Stomach (tissue), 4 donors: ENCODE measurements at regions not wholly inside any gene's neighbourhood (a gene's known extent, or its start where the extent isn't known, plus 50 kb on each side); places are given as distances from the start of the nearest gene placed in this dataset.

Experiments used
- POLR2A ChIP-seq, 4 donors: fragments of 450-650 bp; IDR thresholded peaks; one replicate each; pipeline ENCODE4 v1.6.1; 2016; ENCODE audit warnings: antibody characterized with exemption in 4 of 4, control low read depth in 2 of 4, mild to moderate bottlenecking in 1 of 4, moderate library complexity in 1 of 4
- POLR2AphosphoS5 ChIP-seq, 3 donors: sonication (generic); formaldehyde crosslinking; IDR thresholded peaks; one replicate each; pipeline ENCODE4 v1.6.1; 2016; ENCODE audit warnings: antibody characterized with exemption in 3 of 3
- TF ChIP-seq, protein P1 (sequence below), 7 experiments: fragments of 450-650 bp in 4 of 7; fragments of 200-600 bp in 3 of 7; sonication (generic) in 3 of 7; IDR thresholded peaks; one replicate each; pipeline ENCODE4 v1.5.1; 2016 to 2019; ENCODE audit warnings: antibody characterized with exemption in 7 of 7, control low read depth in 2 of 7, mild to moderate bottlenecking in 1 of 7

DNA sequence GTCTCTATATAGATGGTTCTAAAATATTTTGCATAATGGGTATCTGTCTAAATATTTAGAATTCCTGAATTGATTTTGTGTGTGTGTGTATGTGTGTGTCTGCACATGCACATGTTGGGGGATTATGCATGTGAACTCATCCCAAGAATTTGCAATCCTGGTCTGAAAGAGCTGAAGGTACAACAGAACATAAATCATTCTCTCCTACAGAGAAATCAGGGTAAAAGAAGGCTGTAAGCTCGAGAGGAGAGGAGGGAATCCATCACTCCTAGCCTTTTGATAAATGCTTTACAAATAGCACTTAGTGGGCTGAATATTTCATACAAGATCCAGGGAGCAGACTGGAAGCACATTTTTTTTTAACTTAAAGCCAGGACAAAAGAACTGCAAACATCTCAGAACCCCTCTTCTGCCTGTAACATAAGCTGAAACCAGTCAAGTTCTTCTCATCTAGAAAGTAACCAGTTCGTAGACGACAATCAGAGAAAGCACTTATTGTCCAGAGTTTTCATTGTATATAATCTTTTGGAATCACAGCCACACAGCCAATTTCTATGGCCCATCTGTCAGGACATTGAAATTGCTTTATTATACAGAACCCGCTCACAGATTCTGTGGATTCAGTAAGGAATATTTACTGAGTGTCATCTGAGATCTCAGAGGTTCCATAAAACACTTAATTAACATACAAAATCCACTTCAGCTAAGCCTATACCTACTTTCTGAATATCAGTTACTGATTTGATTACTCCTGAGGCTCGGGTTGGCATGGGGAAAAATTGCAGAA lies 541.4 kb upstream of the ZNF462 start:
- TF ChIP-seq, protein P1, sequence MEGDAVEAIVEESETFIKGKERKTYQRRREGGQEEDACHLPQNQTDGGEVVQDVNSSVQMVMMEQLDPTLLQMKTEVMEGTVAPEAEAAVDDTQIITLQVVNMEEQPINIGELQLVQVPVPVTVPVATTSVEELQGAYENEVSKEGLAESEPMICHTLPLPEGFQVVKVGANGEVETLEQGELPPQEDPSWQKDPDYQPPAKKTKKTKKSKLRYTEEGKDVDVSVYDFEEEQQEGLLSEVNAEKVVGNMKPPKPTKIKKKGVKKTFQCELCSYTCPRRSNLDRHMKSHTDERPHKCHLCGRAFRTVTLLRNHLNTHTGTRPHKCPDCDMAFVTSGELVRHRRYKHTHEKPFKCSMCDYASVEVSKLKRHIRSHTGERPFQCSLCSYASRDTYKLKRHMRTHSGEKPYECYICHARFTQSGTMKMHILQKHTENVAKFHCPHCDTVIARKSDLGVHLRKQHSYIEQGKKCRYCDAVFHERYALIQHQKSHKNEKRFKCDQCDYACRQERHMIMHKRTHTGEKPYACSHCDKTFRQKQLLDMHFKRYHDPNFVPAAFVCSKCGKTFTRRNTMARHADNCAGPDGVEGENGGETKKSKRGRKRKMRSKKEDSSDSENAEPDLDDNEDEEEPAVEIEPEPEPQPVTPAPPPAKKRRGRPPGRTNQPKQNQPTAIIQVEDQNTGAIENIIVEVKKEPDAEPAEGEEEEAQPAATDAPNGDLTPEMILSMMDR (IDR thresholded peaks at IDR 0.05): no peak
- TF ChIP-seq POLR2A (IDR thresholded peaks at IDR 0.05): no peak
- no peak for TF ChIP-seq POLR2AphosphoS5 (IDR thresholded peaks at IDR 0.05)
